RWPE1 (cell line): ENCODE measurements at regions not wholly inside any gene's neighbourhood (a gene's known extent, or its start where the extent isn't known, plus 50 kb on each side); places are given as distances from the start of the nearest gene placed in this dataset.

Experiments used
- CTCF ChIA-PET: fragments of 350-600 bp; sonication (Branson Sonifier 250); formaldehyde crosslinking; extraction: SDS; loops from one replicate; lab custom pipeline; 2021; lab: Yijun Ruan, JAX
- POLR2A ChIA-PET: fragments of 400-600 bp; formaldehyde crosslinking; extraction: SDS; loops from one replicate; lab custom pipeline; 2020; ENCODE audit warnings: antibody characterized with exemption; ENCODE audit not compliant: low non-redundant PET; lab: Yijun Ruan, JAX
- DNase-seq: peaks from one replicate; pipeline ENCODE4 v3.0.0; 2012; ENCODE audit warnings: low spot score
- H3K27ac ChIP-seq: fragments of 450-650 bp; 2 replicates; pipeline ENCODE4 v1.5.1; 2017
- CTCF ChIP-seq: fragments of 450-650 bp; conservative IDR thresholded peaks from 2 replicates; pipeline ENCODE4 v1.5.1; 2017; ENCODE audit warnings: low read depth, mild to moderate bottlenecking

- ChIA-PET CTCF (no interaction called here), POLR2A (no interaction called here)
- H3K27ac ChIP-seq: no peak overlapping the region
- no peak for TF ChIP-seq CTCF
- no peak for DNase-seq
These were observed 281.1 kb downstream of the SLC4A3 start for GRCh38 chr2:219908538-219908937.

GRCh38 chr2:219911541-219911940 lies 284.1 kb downstream of the SLC4A3 start:
- H3K27ac ChIP-seq: no peak overlapping the region
- DNase-seq: no peak
- no peak for TF ChIP-seq CTCF
- CTCF ChIA-PET: interaction anchor here (0.6 kb wide), 1 partner anchor 507 kb away, joined by 4 read pairs; no protein-coding TSS in a partner anchor
- POLR2A ChIA-PET: no interaction called here

- TF ChIP-seq CTCF: no peak
These were observed 285.1 kb downstream of the SLC4A3 start for GRCh38 chr2:219912491-219912921.

GRCh38 chr2:219914577-219914976 lies 287.1 kb downstream of the SLC4A3 start:
- H3K27ac ChIP-seq: no peak overlapping the region
- ChIA-PET CTCF (interaction anchor here (0.7 kb wide), 1 partner anchor 862 kb away, joined by 4 read pairs; no protein-coding TSS in a partner anchor), POLR2A (no interaction called here)
- DNase-seq: no peak
- no peak for TF ChIP-seq CTCF

More at GRCh38 chr2:219912491-219912921, 285.1 kb downstream of the SLC4A3 start:
- ChIA-PET CTCF (no interaction called here), POLR2A (no interaction called here)
- no peak overlapping the region for H3K27ac ChIP-seq
- DNase-seq: no peak

GRCh38 chr2:219916281-219916680 lies 288.9 kb downstream of the SLC4A3 start:
- CTCF ChIA-PET: no interaction called here
- POLR2A ChIA-PET: no interaction called here
- H3K27ac ChIP-seq: no peak overlapping the region
- no peak for TF ChIP-seq CTCF
- no peak for DNase-seq

- TF ChIP-seq CTCF: no peak
- H3K27ac ChIP-seq: no peak overlapping the region
- DNase-seq: no peak
- ChIA-PET CTCF (interaction anchor here (0.7 kb wide), 1 partner anchor 322 kb away, joined by 3 read pairs; no protein-coding TSS in a partner anchor), POLR2A (no interaction called here)
These were observed 289.5 kb downstream of the SLC4A3 start for GRCh38 chr2:219916726-219917440.
